ENCODE measurements at regions not wholly inside any gene's neighbourhood (a gene's known extent, or its start where the extent isn't known, plus 50 kb on each side); places are given as distances from the start of the nearest gene placed in this dataset.

DNA sequence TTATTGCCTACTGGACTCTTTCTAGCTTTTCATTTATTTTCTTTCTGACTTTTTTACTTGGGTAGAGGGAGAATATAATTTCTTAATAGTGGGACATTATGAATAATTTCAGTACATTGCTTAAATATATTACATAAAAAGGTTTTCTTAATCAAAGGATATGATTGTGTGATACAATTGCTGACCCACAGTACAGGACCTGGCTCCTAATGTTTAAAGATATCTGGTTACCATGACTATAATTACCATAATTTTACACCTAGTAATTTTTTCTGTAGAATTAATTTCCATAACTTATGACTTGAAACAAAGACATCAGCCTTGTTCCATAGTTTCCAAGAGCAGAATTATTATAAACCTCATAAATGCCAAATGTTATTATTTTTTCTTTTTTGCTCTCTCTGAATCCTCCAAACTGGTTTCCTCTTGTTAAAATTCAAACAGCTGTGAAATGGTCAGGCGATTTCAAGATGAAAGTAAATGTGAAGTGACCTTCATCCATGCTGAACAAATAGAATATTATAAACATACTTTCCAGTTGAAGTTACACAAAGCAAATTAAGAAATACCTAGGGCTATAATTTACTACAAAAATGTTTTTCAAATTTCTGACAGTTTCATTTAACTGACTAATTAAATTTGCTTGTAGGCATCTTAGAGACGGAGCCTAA lies 301.2 kb upstream of the TYRP1 start:
- TF ChIP-seq, protein P1, sequence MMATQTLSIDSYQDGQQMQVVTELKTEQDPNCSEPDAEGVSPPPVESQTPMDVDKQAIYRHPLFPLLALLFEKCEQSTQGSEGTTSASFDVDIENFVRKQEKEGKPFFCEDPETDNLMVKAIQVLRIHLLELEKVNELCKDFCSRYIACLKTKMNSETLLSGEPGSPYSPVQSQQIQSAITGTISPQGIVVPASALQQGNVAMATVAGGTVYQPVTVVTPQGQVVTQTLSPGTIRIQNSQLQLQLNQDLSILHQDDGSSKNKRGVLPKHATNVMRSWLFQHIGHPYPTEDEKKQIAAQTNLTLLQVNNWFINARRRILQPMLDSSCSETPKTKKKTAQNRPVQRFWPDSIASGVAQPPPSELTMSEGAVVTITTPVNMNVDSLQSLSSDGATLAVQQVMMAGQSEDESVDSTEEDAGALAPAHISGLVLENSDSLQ (IDR thresholded peaks at IDR 0.05), result no peak
- TF ChIP-seq ELF4 (IDR thresholded peaks at IDR 0.05), result no peak
- TF ChIP-seq SP1 (IDR thresholded peaks at IDR 0.05), result no peak
